H9 (cell line): ENCODE measurements at regions not wholly inside any gene's neighbourhood (a gene's known extent, or its start where the extent isn't known, plus 50 kb on each side); places are given as distances from the start of the nearest gene placed in this dataset.

Experiments used
- DNase-seq: peaks from one replicate; pipeline ENCODE4 v3.0.0-alpha.2; 2017
- H2AFZ ChIP-seq: one replicate; pipeline ENCODE4 v1.6.1; 2013; ENCODE audit warnings: mild to moderate bottlenecking, low read length, control low read depth, moderate library complexity
- H2AK5ac ChIP-seq: 2 replicates; pipeline ENCODE4 v1.6.1; 2013; ENCODE audit warnings: low read length, control low read depth, mixed read lengths; ENCODE audit not compliant: insufficient read length
- H2BK120ac ChIP-seq: one replicate; pipeline ENCODE4 v1.6.1; 2013; ENCODE audit warnings: low read depth, mild to moderate bottlenecking, low read length, control low read depth, inconsistent platforms; ENCODE audit not compliant: poor library complexity, severe bottlenecking
- H2BK12ac ChIP-seq: 2 replicates; pipeline ENCODE4 v1.6.1; 2013; ENCODE audit warnings: low read length, control low read depth, mixed read lengths, low read depth; ENCODE audit not compliant: insufficient read length
- H2BK15ac ChIP-seq: 2 replicates; pipeline ENCODE4 v1.6.1; 2013; ENCODE audit warnings: low read depth, low read length, control low read depth
- H2BK20ac ChIP-seq: one replicate; pipeline ENCODE4 v1.6.1; 2013; ENCODE audit warnings: low read depth, mild to moderate bottlenecking, low read length, control low read depth, inconsistent platforms; ENCODE audit not compliant: poor library complexity, severe bottlenecking
- H2BK5ac ChIP-seq: 2 replicates; pipeline ENCODE4 v1.6.1; 2013; ENCODE audit warnings: low read length, control low read depth, mixed read lengths; ENCODE audit not compliant: insufficient read length
- H3K14ac ChIP-seq: 2 replicates; pipeline ENCODE4 v1.6.1; 2013; ENCODE audit warnings: low read length, control low read depth; ENCODE audit not compliant: insufficient read depth
- H3K18ac ChIP-seq: 2 replicates; pipeline ENCODE4 v1.6.1; 2013; ENCODE audit warnings: low read depth, mild to moderate bottlenecking, mixed read lengths, low read length, control low read depth; ENCODE audit not compliant: insufficient read length
- H3K23ac ChIP-seq: 2 replicates; pipeline ENCODE4 v1.6.1; 2013; ENCODE audit warnings: low read length, control low read depth, mixed read lengths, low read depth; ENCODE audit not compliant: insufficient read length
- H3K23me2 ChIP-seq: 2 replicates; pipeline ENCODE4 v1.6.1; 2013; ENCODE audit warnings: low read depth, mild to moderate bottlenecking, mixed read lengths, low read length, control low read depth; ENCODE audit not compliant: insufficient read length, poor library complexity, severe bottlenecking
- H3K27ac ChIP-seq: 2 replicates; pipeline ENCODE4 v1.5.1; 2013; ENCODE audit warnings: low read length, control low read depth, mixed read lengths, low read depth; ENCODE audit not compliant: insufficient read length
- H3K27me3 ChIP-seq: 2 replicates; pipeline ENCODE4 v1.6.1; 2013; ENCODE audit warnings: low read length, control low read depth, inconsistent platforms; ENCODE audit not compliant: insufficient read depth
- H3K4ac ChIP-seq: 2 replicates; pipeline ENCODE4 v1.6.1; 2013; ENCODE audit warnings: low read depth, mild to moderate bottlenecking, control low read depth, inconsistent platforms, low read length, moderate library complexity
- H3K4me1 ChIP-seq: 2 replicates; pipeline ENCODE4 v1.6.1; 2013; ENCODE audit warnings: low read length, control low read depth, inconsistent platforms; ENCODE audit not compliant: insufficient read depth
- H3K4me2 ChIP-seq: 2 replicates; pipeline ENCODE4 v1.6.1; 2013; ENCODE audit warnings: low read length, control low read depth, mixed read lengths; ENCODE audit not compliant: insufficient read length, insufficient read depth
- H3K56ac ChIP-seq: 2 replicates; pipeline ENCODE4 v1.6.1; 2013; ENCODE audit warnings: low read depth, mild to moderate bottlenecking, mixed read lengths, low read length, control low read depth; ENCODE audit not compliant: insufficient read length
- H3K79me1 ChIP-seq: 2 replicates; pipeline ENCODE4 v1.6.1; 2013; ENCODE audit warnings: low read depth, mild to moderate bottlenecking, moderate library complexity, low read length, control low read depth, inconsistent platforms; ENCODE audit not compliant: insufficient read depth, poor library complexity, severe bottlenecking
- H3K79me2 ChIP-seq: 2 replicates; pipeline ENCODE4 v1.6.1; 2013; ENCODE audit warnings: low read length, control low read depth, inconsistent platforms; ENCODE audit not compliant: insufficient read depth
- H3K9ac ChIP-seq: 2 replicates; pipeline ENCODE4 v1.6.1; 2013; ENCODE audit warnings: low read length, control low read depth, mixed read lengths; ENCODE audit not compliant: insufficient read length; ENCODE audit errors: extremely low read depth
- H3K9me3 ChIP-seq: one replicate; pipeline ENCODE4 v1.6.1; 2013; ENCODE audit warnings: low read depth, low read length, inconsistent platforms; ENCODE audit not compliant: control insufficient read depth
- H3T11ph ChIP-seq: one replicate; pipeline ENCODE4 v1.6.1; 2013; ENCODE audit warnings: mild to moderate bottlenecking, low read length, control low read depth, inconsistent platforms
- H4K20me1 ChIP-seq: one replicate; pipeline ENCODE4 v1.6.1; 2013; ENCODE audit not compliant: control insufficient read depth, insufficient read length, insufficient read depth
- H4K5ac ChIP-seq: 2 replicates; pipeline ENCODE4 v1.6.1; 2013; ENCODE audit warnings: low read depth, mild to moderate bottlenecking, mixed read lengths, low read length, control low read depth; ENCODE audit not compliant: insufficient read length
- H4K8ac ChIP-seq: replicated peaks from 2 replicates; pipeline ENCODE4 v1.6.1; 2013; ENCODE audit warnings: low read length, control low read depth, mixed read lengths, low read depth; ENCODE audit not compliant: insufficient read length
- H4K91ac ChIP-seq: 2 replicates; pipeline ENCODE4 v1.6.1; 2013; ENCODE audit warnings: low read depth, mild to moderate bottlenecking, moderate library complexity, mixed read lengths, low read length, control low read depth; ENCODE audit not compliant: insufficient read length
- H3K27ac Mint-ChIP-seq, 3 experiments: 2 replicates in 2 of 3; 3 replicates in 1 of 3; pipeline ENCODE4 v1.8.0; 2020 to 2021; ENCODE audit warnings: mixed read lengths in 3 of 3, mild to moderate bottlenecking in 1 of 3, moderate library complexity in 1 of 3
- H3K27me3 Mint-ChIP-seq: 2 replicates; pipeline ENCODE4 v1.8.0; 2021; ENCODE audit warnings: low read depth, mild to moderate bottlenecking, moderate library complexity, mixed read lengths
- H3K36me3 Mint-ChIP-seq, 3 experiments: 2 replicates in 2 of 3; 3 replicates in 1 of 3; pipeline ENCODE4 v1.8.0; 2020 to 2021; ENCODE audit warnings: low read depth in 3 of 3, mixed read lengths in 3 of 3; ENCODE audit not compliant: insufficient read depth in 1 of 3
- H3K4me1 Mint-ChIP-seq, 2 experiments: 2 replicates each; pipeline ENCODE4 v1.8.0; 2020; ENCODE audit warnings: mixed read lengths in 2 of 2
- H3K4me3 Mint-ChIP-seq, 2 experiments: 2 replicates in 1 of 2; 3 replicates in 1 of 2; pipeline ENCODE4 v1.8.0; 2020 to 2021; ENCODE audit warnings: mild to moderate bottlenecking in 2 of 2, mixed read lengths in 2 of 2, moderate library complexity in 1 of 2
- H3K9me3 Mint-ChIP-seq, 2 experiments: 2 replicates in 1 of 2; 3 replicates in 1 of 2; pipeline ENCODE4 v1.8.0; 2020; ENCODE audit warnings: mild to moderate bottlenecking in 2 of 2, mixed read lengths in 2 of 2, moderate library complexity in 1 of 2
- WGBS: extraction: QIAGEN DNeasy Blood & Tissue Kit; methylation state at CpG from one replicate; pipeline ENCODE4 v1.1.7; 2013; ENCODE audit warnings: missing lambda C conversion rate, low lambda C conversion rate, mixed read lengths; ENCODE audit not compliant: insufficient read length; ENCODE audit errors: extremely low coverage; 5-methylcytosine and 5-hydroxymethylcytosine counted together
- TF ChIP-seq, protein P1 (sequence below): fragments of 200-600 bp; sonication (generic); conservative IDR thresholded peaks from 3 replicates; pipeline ENCODE4 v1.8.0; 2021; ENCODE audit warnings: antibody characterized with exemption, mild to moderate bottlenecking

DNA sequence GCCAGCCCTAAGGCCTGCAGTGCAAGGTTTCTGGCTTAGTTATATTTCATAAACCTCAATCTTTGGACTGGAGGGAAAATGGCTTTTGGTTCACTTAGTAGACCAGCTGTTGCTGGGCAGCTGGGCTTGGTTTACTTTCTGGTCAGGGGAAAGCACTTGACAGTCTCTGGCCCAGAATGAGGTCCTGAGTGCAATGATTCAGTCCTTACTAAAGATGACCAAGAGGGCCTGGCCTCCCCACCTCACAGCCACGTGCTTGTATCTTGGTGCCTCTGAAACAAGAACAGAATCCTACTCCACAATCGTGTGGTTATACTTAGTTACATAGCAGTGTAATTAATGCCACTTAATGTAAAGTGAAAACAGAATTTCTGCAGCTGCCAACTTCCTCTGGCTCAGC lies 325.5 kb upstream of the MEIS1 start:
- Histone ChIP-seq H3K79me1 (no peaks in the 10 kb centered on the region), H4K20me1 (no peaks in the 10 kb centered on the region), H4K8ac (no peak overlapping the region), H3K79me2 (no peaks in the 10 kb centered on the region), H2AK5ac (no peak overlapping the region), H3K14ac (no peak overlapping the region), H2BK120ac (no peak overlapping the region), H3K4ac (no peak overlapping the region), H3K4me1 (no peaks in the 10 kb centered on the region; the same call in 1 of the 2 replicates), H4K5ac (no peak overlapping the region), H3K9me3 (no peaks in the 10 kb centered on the region), H2AFZ (no peak overlapping the region), H3K23me2 (no peaks in the 10 kb centered on the region), H3K18ac (no peak overlapping the region), H2BK5ac (no peak overlapping the region), H4K91ac (no peak overlapping the region), H3K27me3 (no peaks in the 10 kb centered on the region), H3K27ac (no peak overlapping the region), H2BK12ac (no peak overlapping the region), H3K9ac (no peak overlapping the region), H3K23ac (no peak overlapping the region), H3T11ph (no peak overlapping the region), H2BK15ac (no peak overlapping the region), H2BK20ac (no peak overlapping the region), H3K56ac (no peak overlapping the region), H3K4me2 (no peak overlapping the region)
- no peak for DNase-seq
- H3K36me3 Mint-ChIP-seq, result no peaks in the 10 kb centered on the region; a peak in 1 of 7 replicates
- no peaks in the 10 kb centered on the region for H3K27me3 Mint-ChIP-seq
- WGBS, result no CpG with 5 or more reads among the region's 2 CpGs
- TF ChIP-seq, protein P1, sequence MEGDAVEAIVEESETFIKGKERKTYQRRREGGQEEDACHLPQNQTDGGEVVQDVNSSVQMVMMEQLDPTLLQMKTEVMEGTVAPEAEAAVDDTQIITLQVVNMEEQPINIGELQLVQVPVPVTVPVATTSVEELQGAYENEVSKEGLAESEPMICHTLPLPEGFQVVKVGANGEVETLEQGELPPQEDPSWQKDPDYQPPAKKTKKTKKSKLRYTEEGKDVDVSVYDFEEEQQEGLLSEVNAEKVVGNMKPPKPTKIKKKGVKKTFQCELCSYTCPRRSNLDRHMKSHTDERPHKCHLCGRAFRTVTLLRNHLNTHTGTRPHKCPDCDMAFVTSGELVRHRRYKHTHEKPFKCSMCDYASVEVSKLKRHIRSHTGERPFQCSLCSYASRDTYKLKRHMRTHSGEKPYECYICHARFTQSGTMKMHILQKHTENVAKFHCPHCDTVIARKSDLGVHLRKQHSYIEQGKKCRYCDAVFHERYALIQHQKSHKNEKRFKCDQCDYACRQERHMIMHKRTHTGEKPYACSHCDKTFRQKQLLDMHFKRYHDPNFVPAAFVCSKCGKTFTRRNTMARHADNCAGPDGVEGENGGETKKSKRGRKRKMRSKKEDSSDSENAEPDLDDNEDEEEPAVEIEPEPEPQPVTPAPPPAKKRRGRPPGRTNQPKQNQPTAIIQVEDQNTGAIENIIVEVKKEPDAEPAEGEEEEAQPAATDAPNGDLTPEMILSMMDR, result no peak
- no peak overlapping the region for H3K27ac Mint-ChIP-seq
- no peak overlapping the region for H3K4me3 Mint-ChIP-seq
- H3K4me1 Mint-ChIP-seq, result peaks cover 5 to 11% of the 10 kb centered on the region in 2 experiments
- H3K9me3 Mint-ChIP-seq, result no peaks in the 10 kb centered on the region
